ENCODE measurements at regions not wholly inside any gene's neighbourhood (a gene's known extent, or its start where the extent isn't known, plus 50 kb on each side); places are given as distances from the start of the nearest gene placed in this dataset.
A peak's percentile ranks its signal among the peaks of the same experiment; 100 is the strongest.

DNA sequence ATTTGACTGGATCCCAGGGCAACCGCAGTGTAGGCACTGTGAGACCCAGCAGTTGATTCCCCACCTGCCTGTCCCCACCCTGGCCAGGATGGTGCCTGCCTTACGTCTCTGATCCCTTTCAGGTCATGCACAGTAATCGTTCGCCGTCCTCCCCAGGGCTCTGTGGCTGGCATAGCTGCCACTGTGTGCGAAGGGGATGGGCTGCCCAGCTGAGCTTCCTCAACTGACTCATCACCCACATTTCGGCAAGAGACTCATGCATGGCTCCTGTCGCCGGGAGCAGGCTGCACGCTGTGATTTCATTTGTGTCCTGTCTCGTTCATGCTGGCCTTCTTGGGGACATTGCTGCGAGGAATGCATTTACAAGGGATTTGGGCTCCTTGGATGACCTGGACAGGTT, 252.4 kb downstream of the KLF6 start:
- H3K9me3 Mint-ChIP-seq: no peaks in the 10 kb centered on the region
- no peaks in the 10 kb centered on the region for H3K36me3 Mint-ChIP-seq (ENCODE audit: low read depth)
- no peak overlapping the region for H3K4me3 Mint-ChIP-seq
- H3K27ac Mint-ChIP-seq: no peak overlapping the region
- H3K27me3 Mint-ChIP-seq (ENCODE audit: low read depth): peaks cover 11% of the 10 kb centered on the region
- no peaks in the 10 kb centered on the region for H3K4me1 Mint-ChIP-seq (ENCODE audit: low read depth)

DNA sequence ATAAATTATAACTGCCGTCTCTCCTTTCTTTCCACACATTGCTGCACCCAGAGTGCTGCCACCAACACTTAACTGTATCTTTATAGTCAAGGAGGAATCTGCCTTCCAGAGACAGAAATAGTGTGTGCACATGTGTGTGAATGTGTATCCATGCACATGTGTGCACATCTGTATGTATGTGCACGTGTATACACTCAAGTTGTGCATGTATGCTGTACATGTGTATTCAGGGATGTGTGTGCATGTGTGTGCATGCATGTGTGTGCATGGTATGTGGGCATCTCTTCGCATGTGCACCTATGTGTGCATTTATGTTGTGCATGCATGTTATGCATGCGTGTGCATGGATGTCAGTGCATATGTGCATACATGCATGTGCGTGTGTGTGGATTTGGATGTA, 253.3 kb downstream of the KLF6 start:
- H3K27me3 Mint-ChIP-seq (ENCODE audit: low read depth): peaks cover 19% of the 10 kb centered on the region
- no peaks in the 10 kb centered on the region for H3K4me1 Mint-ChIP-seq (ENCODE audit: low read depth)
- no peaks in the 10 kb centered on the region for H3K9me3 Mint-ChIP-seq
- no peak overlapping the region for H3K27ac Mint-ChIP-seq
- no peak overlapping the region for H3K4me3 Mint-ChIP-seq
- no peaks in the 10 kb centered on the region for H3K36me3 Mint-ChIP-seq (ENCODE audit: low read depth)

DNA sequence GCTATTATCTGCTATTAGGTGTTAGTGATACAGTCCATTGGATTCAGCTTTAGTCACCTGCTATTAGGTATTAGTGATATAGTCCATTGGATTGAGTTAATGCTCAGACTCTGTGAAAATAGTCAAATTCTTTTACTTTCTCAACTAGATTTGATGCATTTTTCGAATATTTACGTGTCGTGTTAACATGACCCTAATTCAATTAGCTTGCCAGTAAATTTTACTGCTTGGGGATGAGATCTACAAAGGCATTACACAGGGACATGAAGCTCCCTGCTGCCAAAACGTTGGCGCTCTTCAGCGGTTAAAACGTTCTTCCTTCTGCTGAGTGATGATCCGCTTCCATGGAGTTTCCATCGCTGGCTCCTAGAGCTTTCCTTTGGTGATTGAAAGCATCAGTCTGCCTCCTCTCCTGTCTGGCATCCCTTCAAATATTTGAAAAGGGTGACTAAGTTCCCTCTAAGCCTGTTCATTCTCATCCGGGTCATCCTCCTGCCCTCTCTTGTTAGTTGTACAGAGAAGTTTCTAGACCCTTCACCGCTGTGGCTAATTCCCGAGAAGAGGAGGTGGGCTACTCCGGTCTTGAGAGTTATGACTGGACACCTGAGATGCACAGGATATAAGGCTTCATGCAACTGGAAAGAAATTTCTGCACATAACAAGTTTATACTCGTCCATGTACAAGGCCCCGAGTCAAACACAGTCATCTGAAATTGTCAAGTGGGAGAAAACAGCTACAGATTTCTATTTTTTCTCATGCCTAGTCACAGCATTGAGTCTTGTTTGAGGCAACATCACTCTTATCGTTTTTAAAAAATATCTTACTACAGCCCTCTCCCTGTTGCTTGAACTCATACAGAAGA, 254.0 kb downstream of the KLF6 start:
- Mint-ChIP-seq H3K27me3 (ENCODE audit: low read depth) (peaks cover 24% of the 10 kb centered on the region), H3K4me1 (ENCODE audit: low read depth) (no peaks in the 10 kb centered on the region), H3K27ac (no peak overlapping the region), H3K4me3 (no peak overlapping the region), H3K9me3 (no peaks in the 10 kb centered on the region), H3K36me3 (ENCODE audit: low read depth) (no peaks in the 10 kb centered on the region)

DNA sequence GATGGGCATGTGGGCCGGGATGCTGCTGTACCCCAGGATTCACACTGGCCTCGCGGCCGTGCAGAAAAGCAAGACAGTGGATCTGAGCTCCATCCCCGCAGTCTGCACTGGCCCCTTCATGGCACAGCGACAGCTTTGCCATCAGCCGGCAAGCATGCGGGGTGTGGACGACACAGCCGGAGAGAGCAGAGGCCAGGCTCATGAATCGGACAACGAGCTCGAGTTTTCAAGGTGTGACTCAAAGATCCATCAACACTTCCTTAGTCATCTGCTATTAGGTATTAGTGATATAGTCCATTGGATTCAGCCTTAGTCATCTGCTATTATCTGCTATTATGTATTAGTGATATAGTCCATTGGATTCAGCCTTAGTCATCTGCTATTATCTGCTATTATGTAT, 254.7 kb downstream of the KLF6 start:
- Mint-ChIP-seq H3K36me3 (ENCODE audit: low read depth) (no peaks in the 10 kb centered on the region), H3K4me3 (no peak overlapping the region), H3K9me3 (no peaks in the 10 kb centered on the region), H3K27ac (no peak overlapping the region), H3K27me3 (ENCODE audit: low read depth) (peaks cover 28% of the 10 kb centered on the region), H3K4me1 (ENCODE audit: low read depth) (no peaks in the 10 kb centered on the region)

DNA sequence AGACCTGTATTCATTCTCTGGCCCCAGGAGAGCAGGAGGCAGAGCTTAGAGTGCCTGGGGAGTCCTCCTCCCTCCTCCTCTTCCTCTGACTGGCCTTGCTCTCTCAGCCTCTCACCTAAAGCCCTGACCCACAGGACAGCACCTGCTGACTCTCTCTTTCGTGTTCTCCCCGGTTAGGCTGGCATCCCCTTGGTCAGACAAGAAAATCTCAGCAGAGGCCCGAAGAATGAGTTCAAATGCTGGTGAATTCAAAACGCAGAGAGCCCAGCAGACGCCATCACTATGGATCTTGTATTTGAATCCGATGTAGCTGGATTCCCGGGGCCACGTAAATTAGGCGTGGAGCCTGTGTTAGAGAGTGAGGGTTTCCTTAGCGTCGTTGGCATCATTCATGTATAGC, 255.3 kb downstream of the KLF6 start:
- H3K36me3 Mint-ChIP-seq (ENCODE audit: low read depth): no peaks in the 10 kb centered on the region
- H3K4me1 Mint-ChIP-seq (ENCODE audit: low read depth): no peaks in the 10 kb centered on the region
- H3K4me3 Mint-ChIP-seq: no peak overlapping the region
- H3K27ac Mint-ChIP-seq: no peak overlapping the region
- H3K27me3 Mint-ChIP-seq (ENCODE audit: low read depth): peaks cover 34% of the 10 kb centered on the region
- H3K9me3 Mint-ChIP-seq: no peaks in the 10 kb centered on the region

DNA sequence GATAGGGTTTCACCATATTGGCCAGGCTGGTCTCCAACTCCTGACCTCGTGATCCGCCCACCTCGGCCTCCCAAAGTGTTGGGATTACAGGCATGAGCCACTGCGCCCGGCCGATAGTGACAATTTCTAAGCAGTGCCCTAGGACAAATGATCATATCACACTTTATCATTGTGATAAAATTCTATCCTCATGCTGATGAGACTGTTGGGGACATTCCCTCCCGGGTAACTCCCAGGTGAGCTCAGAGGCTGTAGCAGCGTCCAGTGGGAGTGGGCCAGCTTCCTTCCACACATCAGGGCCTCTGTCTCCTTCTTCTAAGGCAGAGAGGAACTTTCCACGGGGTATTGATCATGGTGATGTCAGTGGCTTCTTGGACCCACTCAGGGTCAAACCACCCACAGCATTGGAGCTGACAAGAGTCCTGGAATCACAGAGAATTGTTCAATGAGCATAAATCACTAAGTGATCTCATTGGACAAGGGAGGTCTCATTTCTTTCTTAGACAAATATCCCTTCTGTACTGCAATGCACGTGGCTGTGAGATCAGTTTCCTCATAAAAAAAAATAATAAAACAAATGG, 256.1 kb downstream of the KLF6 start:
- Mint-ChIP-seq H3K27ac (no peak overlapping the region), H3K27me3 (ENCODE audit: low read depth) (peaks cover 38% of the 10 kb centered on the region), H3K4me1 (ENCODE audit: low read depth) (no peaks in the 10 kb centered on the region), H3K9me3 (no peaks in the 10 kb centered on the region), H3K36me3 (ENCODE audit: low read depth) (no peaks in the 10 kb centered on the region), H3K4me3 (no peak overlapping the region)

DNA sequence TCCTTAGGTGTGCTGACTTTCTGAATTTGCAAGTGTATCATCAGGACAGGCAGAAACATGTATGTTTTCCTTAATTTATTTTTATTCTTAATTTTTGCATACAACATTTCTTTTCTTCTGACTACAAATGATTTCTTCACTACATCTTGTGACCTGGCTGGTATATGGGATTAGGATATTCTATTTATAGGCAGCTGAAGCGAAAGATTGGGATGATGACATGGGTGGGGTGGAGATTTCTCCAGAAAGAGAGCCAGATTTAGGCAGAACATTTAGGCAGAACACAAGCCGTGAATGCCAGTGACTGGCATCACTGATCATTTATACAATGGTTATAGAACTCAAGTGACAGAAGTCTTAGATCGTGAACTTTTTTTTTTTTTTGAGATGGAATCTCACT, 256.7 kb downstream of the KLF6 start:
- H3K27me3 Mint-ChIP-seq (ENCODE audit: low read depth): peaks cover 38% of the 10 kb centered on the region
- H3K36me3 Mint-ChIP-seq (ENCODE audit: low read depth): no peaks in the 10 kb centered on the region
- H3K4me3 Mint-ChIP-seq: no peak overlapping the region
- H3K27ac Mint-ChIP-seq: no peak overlapping the region
- H3K4me1 Mint-ChIP-seq (ENCODE audit: low read depth): no peaks in the 10 kb centered on the region
- H3K9me3 Mint-ChIP-seq: no peaks in the 10 kb centered on the region

DNA sequence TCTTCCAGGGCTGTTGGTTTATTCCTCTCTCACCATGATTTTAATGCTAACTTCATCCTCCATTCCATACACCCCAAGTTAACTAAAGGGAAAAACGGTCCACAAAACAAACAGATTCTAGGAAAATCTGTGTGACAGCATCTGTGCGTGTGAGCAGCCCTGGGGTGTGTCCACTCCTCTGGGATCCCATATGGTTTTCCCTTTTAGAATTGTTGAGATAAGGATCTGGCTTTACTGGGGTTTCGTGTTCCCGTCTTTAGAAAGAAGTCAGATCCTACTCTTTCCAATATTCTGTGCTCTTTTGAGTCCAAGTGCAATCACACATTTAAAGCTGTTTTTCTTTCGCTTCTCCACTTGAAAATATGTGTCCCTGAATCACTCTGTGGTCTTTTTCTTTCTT, 257.1 kb downstream of the KLF6 start:
- Mint-ChIP-seq H3K9me3 (no peaks in the 10 kb centered on the region), H3K4me1 (ENCODE audit: low read depth) (no peaks in the 10 kb centered on the region), H3K27me3 (ENCODE audit: low read depth) (peaks cover 38% of the 10 kb centered on the region), H3K4me3 (no peak overlapping the region), H3K36me3 (ENCODE audit: low read depth) (no peaks in the 10 kb centered on the region), H3K27ac (no peak overlapping the region)

DNA sequence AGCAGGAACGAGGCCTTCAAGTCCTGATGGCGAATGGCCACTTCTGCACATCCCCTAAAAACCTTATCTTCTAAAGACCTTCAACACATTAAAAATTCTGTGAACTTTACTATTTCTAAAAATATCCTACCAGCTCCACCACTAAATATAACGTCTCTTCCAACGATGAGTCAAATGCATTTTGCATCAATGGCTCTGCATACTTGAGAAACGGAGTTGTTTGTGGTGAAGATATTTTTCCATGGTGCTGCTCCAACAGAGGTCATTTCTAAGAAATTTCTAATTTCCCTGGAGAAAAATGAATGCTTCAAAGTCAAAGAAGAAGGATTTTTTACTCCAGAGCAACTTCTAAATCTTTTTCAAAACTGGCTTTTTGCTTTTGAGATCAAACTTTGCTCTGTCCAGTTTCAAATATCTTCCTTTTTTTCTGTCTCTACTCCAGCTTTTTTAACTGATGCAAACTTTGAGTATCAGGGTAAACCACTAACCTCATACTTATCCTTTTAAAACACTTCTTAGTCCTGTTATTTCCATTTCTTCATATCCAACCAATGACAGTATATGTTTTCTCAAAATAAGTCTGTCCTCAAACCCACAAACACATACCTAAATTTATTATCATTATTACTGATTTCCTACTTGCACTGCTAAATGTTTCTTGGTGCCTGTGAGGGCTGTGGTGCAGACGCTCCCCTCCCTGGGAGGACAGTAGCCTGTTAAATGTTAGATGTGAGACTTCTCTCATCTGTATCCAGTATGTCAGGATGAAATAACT, 258.1 kb downstream of the KLF6 start:
- peaks cover 42% of the 10 kb centered on the region for H3K27me3 Mint-ChIP-seq (ENCODE audit: low read depth)
- no peak overlapping the region for H3K27ac Mint-ChIP-seq

DNA sequence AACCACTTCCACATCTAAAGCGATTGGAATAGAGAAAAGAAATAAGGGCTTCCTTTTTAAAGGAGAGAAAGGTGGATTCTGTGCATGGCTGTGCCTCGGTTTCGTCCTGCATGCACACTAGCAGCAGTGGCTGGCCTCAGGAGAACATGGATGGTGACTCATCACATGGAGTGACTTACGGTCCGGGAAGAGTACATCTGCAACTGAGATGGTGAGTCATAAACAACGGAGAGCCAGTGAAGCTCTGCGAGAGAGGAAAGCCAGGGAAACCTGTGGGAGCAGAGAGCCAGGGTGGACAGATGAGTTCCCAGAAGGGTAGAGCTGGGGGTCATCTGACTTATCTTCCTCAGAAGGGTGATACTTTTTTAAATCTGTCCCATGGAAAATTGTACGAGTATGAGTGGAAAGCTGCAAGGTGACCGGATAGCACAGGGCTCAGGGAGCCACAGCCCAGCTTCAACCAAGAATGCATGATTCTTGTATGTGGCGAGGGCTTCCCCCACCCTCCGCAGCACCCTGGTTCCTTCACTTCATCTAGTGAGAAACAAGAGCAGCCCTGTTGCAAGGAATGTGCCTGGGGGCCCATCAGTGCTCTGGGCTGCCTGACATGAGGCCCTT, 259.1 kb downstream of the KLF6 start:
- no peaks in the 10 kb centered on the region for H3K4me1 Mint-ChIP-seq (ENCODE audit: low read depth)
- no peak overlapping the region for H3K27ac Mint-ChIP-seq
- H3K9me3 Mint-ChIP-seq: no peaks in the 10 kb centered on the region
- peaks cover 42% of the 10 kb centered on the region for H3K27me3 Mint-ChIP-seq (ENCODE audit: low read depth)
- H3K36me3 Mint-ChIP-seq (ENCODE audit: low read depth): no peaks in the 10 kb centered on the region
- H3K4me3 Mint-ChIP-seq: no peak overlapping the region

More for the DNA sequence above, 258.1 kb downstream of the KLF6 start:
- no peaks in the 10 kb centered on the region for H3K4me1 Mint-ChIP-seq (ENCODE audit: low read depth)
- H3K4me3 Mint-ChIP-seq: no peak overlapping the region
- no peaks in the 10 kb centered on the region for H3K9me3 Mint-ChIP-seq
- H3K36me3 Mint-ChIP-seq (ENCODE audit: low read depth): no peaks in the 10 kb centered on the region

DNA sequence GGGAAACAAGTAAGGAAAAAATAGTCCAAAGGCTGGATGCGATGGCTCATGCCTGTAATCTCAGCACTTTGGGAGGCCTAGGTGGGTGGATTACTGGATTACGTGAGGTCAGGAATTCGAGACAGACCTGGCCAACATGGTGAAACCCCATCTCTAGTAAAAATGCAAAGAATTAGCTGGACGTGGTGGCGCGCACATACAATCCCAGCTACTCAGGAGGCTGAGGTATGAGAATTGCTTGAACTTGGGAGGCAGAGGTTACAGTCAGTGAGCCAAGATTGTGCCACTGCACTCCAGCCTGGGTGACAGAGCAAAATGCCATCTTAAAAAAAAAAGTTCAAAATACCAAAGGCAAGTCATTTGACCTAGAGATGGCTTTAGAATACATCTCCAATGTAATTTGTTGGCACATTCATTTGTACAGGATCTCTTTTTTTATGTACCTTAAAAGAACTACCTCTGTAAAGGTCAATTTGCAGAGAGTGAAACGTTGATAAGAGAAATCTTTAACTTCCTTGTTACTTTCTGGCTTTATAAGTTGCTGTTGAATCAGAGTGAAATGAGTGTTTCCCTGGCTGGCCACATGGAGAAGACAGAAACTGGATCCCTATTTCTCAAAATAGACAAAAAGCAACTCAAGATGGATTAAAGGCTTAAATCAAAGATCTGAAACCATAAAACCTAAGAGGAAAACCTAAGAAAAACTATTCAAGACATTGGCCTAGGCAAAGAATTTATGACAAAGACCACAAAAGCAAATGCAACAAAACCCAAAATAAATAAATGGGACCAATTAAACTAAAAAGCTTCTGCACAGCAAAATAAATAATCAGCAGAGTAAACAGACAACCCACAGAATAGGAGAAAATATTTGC, 260.7 kb downstream of the KLF6 start:
- Mint-ChIP-seq H3K36me3 (ENCODE audit: low read depth) (no peaks in the 10 kb centered on the region), H3K4me1 (ENCODE audit: low read depth) (no peaks in the 10 kb centered on the region), H3K27me3 (ENCODE audit: low read depth) (peaks cover 39% of the 10 kb centered on the region), H3K9me3 (peaks cover under 1% of the 10 kb centered on the region), H3K27ac (no peak overlapping the region), H3K4me3 (no peak overlapping the region)

DNA sequence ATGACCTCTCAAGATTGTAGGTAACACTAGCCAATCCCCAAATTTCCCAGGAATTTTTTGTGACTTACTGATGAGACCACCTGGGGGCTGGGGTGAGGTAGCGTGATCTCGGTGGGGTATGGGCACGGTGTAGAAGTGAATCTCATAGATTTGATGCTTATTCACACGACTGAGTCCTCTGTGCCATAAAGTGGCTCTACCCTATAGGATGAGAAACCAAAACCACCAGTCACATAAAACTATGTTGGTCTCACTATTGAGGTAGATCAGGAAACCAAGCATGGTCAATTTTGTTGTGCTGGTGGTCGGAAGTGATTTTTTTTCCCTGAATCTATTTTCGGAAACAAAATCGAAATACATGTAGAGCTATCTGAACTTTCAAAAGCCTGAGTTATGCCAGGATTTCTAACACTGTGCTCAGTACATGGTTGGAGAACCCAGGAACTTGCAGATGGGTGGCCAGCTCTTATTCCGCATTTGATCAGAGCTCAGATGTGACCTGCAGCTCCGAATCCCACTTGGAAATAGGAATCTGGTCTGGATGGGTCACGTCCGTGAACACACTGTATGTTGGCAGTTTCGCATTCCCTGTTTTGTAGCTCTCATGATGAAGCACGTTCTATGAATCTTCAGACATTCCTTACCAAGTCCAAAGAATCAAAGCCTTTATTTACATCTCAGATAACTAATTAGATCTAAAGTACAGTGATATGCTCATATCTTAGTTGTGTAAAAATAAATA, 261.5 kb downstream of the KLF6 start:
- peaks cover 2% of the 10 kb centered on the region for H3K36me3 Mint-ChIP-seq (ENCODE audit: low read depth)
- H3K4me3 Mint-ChIP-seq: no peak overlapping the region
- H3K27ac Mint-ChIP-seq: no peak overlapping the region
- H3K9me3 Mint-ChIP-seq: peaks cover 6% of the 10 kb centered on the region
- H3K27me3 Mint-ChIP-seq (ENCODE audit: low read depth): peaks cover 39% of the 10 kb centered on the region
- H3K4me1 Mint-ChIP-seq (ENCODE audit: low read depth): no peaks in the 10 kb centered on the region

DNA sequence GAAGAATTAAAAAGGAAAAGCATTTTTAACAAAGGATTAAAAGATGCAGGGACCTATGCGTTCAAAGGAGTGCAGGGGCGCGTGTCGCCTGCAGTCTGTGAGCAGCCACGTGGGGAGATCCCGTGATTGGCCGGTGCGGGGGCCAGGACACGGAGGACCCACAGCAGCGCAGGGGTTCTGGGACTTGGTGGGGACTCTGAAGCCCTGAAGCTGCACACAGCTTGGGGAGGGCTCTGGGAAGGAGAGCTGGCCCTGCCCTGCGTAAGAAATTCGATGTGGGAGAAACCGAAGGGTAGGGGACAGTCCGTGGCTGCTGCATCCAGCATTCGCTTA, 268.1 kb downstream of the KLF6 start:
- Mint-ChIP-seq H3K4me1 (ENCODE audit: low read depth) (peaks cover 14% of the 10 kb centered on the region), H3K9me3 (peaks cover 16% of the 10 kb centered on the region), H3K27me3 (ENCODE audit: low read depth) (peaks cover 6% of the 10 kb centered on the region), H3K4me3 (peak overlapping the region; percentile 29), H3K36me3 (ENCODE audit: low read depth) (peaks cover 8% of the 10 kb centered on the region), H3K27ac (peak overlapping the region; percentile 63)
